ENCODE measurements at regions not wholly inside any gene's neighbourhood (a gene's known extent, or its start where the extent isn't known, plus 50 kb on each side); places are given as distances from the start of the nearest gene placed in this dataset.

DNA sequence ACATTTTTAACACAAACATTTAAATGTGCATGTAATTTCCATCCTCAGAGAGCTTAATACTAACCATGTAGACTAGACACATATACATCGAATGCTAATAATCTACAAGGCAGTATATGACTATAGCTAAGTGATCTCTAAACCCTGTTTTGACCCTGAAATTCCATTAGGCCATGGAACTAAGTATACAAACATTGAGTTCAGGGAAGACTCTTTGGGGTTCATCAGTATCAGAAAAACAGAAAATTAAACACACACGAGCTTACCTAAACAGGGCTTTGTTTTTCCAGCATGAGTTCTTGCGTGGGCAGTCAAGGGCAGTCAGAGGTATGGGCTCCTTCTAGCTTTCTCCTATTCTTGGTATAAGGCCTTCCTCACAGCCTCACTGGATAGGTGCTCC is 106.0 kb upstream of the COPS8 start:
- TF ChIP-seq SP1 (IDR thresholded peaks at IDR 0.05) (no peak), TARDBP (IDR thresholded peaks at IDR 0.05) (no peak), BHLHE40 (IDR thresholded peaks at IDR 0.05; ENCODE audit: borderline replicate concordance) (no peak), ZNF384 (IDR thresholded peaks at IDR 0.05) (no peak), ELF4 (IDR thresholded peaks at IDR 0.05) (no peak)

Data from HEK293T (cell line).